ENCODE measurements at regions not wholly inside any gene's neighbourhood (a gene's known extent, or its start where the extent isn't known, plus 50 kb on each side); places are given as distances from the start of the nearest gene placed in this dataset.

DNA sequence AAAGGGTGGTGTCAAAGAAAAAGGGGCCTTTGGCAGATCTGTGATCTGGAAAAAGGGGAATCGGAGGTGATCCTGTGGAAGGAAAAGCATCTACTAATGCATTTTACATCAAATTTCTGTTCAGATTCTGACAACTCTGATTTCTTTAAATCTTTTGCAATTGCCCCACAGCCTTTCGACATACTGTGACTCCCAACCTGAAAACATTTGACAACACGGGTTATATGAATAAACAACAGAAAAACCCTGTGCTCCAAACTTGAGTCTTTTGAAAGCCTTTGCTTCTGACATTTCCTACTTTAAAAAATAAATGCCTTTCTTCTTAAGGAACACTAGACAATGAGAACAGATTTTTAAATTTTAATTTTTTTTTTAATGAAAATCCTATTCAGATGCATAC, 231.9 kb upstream of the HMGA2 start:
- DNase-seq = no peak
- in situ Hi-C loops (cut with MboI; ENCODE audit: low pct_unique_long_range_greater_than_20kb, low sequenced_read_pairs) = loop anchor here (25.0 kb wide), 1 partner anchor 445 kb away; no protein-coding TSS in a partner anchor

DNA sequence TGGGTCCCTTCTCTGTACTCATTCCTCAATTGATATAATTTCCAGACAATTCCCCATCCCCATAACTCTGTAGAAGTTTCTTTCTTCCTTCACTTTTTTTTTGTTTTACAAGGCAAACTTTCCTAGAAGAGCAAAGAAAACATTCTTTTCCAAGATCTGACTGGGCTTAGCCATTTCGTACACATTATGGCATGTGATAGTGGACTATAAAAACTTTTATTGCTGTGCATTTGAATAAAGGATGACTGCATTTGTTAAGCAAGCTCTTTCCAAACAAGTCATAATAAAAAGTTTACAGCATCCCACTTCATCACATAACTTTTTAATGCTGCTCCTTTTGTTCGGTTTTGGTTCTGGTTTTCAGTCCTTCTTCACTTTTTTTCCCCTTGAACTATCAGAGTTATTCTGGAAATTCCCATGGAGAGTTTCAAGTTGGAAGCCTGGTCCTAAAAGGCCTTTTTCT, 231.0 kb upstream of the HMGA2 start:
- in situ Hi-C loops (cut with MboI; ENCODE audit: low pct_unique_long_range_greater_than_20kb, low sequenced_read_pairs) = loop anchor here (25.0 kb wide), 1 partner anchor 444 kb away; no protein-coding TSS in a partner anchor
- DNase-seq = no peak

DNA sequence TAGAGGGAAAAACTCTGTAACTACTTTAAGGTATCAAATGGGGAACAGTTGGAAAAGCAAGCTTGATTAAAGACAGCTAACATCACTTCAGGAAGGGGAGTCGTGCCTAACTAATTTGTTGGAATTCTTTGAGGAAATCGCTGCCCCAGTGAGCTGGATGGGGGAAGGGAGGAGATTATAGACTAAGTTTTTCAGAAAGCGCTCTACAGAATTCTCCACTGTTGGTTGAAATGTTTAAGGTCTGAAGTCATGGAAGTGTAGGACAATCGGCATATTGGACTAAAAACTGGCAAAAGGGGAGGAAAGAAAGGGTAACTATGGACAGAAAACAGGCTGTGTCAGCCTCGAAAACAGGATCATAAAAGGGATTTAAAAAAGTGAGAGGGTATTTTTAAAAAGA, 229.9 kb upstream of the HMGA2 start:
- in situ Hi-C loops (cut with MboI; ENCODE audit: low pct_unique_long_range_greater_than_20kb, low sequenced_read_pairs) = loop anchor here (25.0 kb wide), 1 partner anchor 443 kb away; no protein-coding TSS in a partner anchor
- no peak for DNase-seq

DNA sequence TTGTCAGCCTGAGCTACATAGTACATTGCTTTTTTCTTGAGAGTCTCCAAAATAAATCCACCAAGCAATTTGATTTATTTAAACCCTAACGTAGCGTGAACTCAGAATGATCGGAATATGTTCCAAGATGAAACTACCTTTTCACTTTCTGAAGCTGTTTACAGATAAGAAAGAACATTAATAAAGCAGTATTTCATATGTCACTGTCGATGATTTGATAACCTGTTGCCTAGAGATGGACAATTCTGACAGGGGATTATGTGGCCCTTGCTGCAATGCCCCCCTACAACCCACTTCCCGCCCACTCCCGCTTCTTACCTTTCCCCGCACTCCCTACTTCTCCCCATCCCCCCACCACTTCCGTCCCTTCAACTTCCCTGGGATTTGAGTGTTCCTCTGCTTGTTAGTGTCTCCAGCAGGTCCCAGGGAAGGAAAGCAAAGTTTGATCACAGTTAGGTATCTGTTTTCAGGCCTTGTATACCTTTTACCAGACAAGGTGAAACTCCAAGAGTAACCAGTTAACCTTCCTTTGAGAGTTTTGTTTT, 229.2 kb upstream of the HMGA2 start:
- in situ Hi-C loops (cut with MboI; ENCODE audit: low pct_unique_long_range_greater_than_20kb, low sequenced_read_pairs) = loop anchor here (25.0 kb wide), 1 partner anchor 442 kb away; no protein-coding TSS in a partner anchor

DNA sequence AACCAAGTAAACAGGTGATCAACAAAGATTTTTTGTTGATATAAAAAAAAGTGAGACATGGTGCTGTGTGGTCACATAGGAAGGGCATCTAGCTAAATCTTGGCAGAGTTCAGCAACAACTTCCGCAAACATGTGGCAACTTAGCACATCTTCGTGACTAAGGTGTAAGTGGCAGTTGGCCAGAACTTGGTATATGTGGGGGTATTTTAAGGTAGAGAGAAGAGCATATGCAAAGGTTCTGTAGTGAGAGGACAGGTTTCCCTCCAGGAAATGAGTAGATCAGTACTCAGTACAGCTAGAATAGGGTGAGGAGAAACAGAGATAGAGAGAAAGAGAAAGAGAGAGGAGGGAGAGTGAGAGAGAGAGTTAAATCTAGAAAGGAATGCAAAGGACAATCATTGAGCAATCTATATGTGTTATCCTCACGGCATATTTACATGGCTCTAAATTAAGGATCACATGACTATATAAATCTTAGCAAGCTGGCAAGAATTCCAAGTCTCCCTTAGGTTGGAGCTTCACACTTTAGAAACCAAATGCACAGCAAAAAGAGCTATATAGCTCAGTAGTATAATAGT, 227.7 kb upstream of the HMGA2 start:
- no peak for DNase-seq
- in situ Hi-C loops (cut with MboI; ENCODE audit: low pct_unique_long_range_greater_than_20kb, low sequenced_read_pairs) = loop anchor here (25.0 kb wide), 1 partner anchor 441 kb away; no protein-coding TSS in a partner anchor

More for the DNA sequence above, 229.2 kb upstream of the HMGA2 start:
- no peak for DNase-seq

DNA sequence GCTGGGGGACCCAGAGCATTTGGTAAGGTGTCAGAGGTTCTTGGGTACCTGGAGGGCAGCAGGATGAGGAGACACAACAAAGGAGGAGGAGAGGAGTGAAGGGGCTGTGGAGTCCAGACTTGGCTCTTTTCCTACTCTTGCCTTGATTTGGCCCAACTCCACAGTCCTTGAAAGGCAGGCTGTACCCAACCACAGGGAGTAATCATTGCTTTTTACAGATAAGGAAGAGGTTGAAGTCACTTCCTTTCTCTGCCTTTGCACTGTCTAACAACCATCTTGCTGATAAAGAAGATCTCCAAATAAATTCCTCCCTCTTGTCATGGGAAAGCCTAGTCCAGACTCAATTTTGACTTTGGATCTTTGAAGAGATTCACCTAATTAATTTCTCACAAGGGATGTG, 226.8 kb upstream of the HMGA2 start:
- peak; percentile 38 for DNase-seq
- in situ Hi-C loops (cut with MboI; ENCODE audit: low pct_unique_long_range_greater_than_20kb, low sequenced_read_pairs) = loop anchor here (25.0 kb wide), 1 partner anchor 440 kb away; no protein-coding TSS in a partner anchor

- in situ Hi-C loops (cut with MboI; ENCODE audit: low pct_unique_long_range_greater_than_20kb, low sequenced_read_pairs) = loop anchor here (25.0 kb wide), 1 partner anchor 439 kb away; no protein-coding TSS in a partner anchor
- no peak for DNase-seq
Measured at GRCh38 chr12:65598688-65599087, 225.6 kb upstream of the HMGA2 start.

- in situ Hi-C loops (cut with MboI; ENCODE audit: low pct_unique_long_range_greater_than_20kb, low sequenced_read_pairs) = no loop called here
- DNase-seq = no peak
Measured at GRCh38 chr12:65602253-65602609, 222.1 kb upstream of the HMGA2 start.

- in situ Hi-C loops (cut with MboI; ENCODE audit: low pct_unique_long_range_greater_than_20kb, low sequenced_read_pairs) = no loop called here
- peak; percentile 63 for DNase-seq
Measured at GRCh38 chr12:65602610-65603295, 221.5 kb upstream of the HMGA2 start.

DNA sequence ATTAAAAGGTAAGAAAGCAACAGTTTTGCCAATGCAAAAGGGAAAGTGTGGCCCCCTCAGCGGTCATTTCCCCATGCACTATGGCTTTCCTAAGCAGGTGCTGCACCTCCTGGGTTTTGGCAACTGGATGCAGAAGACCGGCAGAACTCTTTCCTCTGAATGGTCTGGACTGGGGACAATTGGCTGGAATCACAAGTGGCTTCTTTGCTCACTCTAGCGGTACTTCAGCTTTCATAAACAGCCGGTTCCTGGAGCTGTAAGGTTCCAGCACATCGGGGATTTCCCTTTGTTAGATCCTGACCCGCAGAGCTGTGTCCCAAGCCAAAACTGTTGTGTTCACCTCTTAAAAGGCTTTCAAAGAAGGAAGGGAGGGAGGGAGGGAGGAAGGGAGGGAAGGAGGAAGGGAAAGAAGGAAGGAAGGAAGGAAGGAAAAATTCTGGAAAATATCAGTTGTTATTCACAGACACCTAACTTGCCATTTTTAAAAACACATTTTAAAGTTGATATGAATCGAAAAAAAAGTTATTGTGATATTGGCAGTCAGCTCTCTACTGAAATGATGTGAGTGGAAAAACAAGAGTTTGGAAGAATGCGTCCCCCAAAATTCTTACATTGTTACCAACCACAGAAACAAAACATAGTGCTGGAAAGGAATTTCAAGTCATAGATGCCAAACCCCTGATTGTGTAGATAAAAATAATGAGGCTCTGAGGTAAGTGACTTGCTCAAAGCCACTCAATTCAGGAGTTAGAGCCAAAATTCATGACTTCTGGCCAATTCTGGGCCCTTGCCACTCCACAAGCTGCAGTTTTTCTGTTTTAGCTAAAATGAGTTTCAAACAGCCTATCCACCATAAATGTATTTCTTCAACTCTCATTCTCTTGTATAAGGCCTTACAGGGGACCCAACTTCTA, 220.6 kb upstream of the HMGA2 start:
- DNase-seq = no peak
- in situ Hi-C loops (cut with MboI; ENCODE audit: low pct_unique_long_range_greater_than_20kb, low sequenced_read_pairs) = no loop called here

DNA sequence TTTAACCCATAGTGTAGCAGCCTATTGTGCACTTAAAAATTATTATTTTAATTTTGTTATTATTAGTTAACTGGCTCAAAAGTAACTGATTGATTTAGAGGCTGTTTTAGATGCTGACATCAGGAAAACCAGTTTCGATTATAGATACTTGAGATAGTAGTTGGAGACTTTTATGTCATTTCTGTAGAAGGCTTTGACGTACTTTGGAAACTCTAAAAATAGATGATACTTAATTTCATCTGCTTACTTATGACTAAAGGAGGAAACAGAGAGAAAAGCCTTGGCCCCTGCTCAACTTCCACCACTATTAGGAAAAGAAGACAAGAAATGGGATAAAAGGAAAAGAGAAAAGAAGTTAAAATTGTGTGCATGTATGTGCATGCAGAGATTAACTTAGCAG, 219.3 kb upstream of the HMGA2 start:
- in situ Hi-C loops (cut with MboI; ENCODE audit: low pct_unique_long_range_greater_than_20kb, low sequenced_read_pairs) = no loop called here
- no peak for DNase-seq

DNA sequence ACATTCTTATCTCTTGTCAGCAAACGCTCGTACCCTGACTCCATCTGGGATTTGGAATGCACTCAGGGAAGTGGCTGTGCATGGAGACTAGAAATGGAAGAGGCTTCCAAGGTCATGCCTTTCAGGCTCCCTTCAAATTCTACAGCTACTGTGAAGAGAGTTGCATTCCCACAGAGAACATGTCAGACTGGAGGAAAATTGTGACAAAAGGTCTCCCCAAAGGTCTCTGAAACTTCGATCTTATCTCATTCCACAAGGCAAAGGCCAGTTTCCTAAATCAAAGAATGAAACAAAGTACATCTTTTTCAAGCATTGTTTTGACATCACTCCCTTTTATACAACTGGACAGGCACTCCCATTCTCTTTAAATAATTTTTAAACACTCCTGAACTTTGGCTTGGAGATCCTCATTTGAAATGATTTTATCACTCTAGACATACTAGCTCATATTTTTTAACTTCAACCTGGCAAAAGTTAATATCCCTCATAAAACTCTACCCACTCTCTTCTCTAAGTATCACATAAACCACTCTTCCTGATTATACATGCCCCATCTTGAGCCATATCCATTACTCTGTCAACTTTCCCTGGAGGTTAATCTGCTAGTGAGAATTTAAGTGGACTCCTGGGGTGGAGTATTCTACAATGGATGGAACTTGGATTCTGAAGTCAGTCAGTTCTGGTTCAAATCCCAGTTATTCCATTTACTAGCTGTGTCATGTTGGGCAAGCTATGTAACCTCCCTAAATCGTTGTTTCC, 218.1 kb upstream of the HMGA2 start:
- in situ Hi-C loops (cut with MboI; ENCODE audit: low pct_unique_long_range_greater_than_20kb, low sequenced_read_pairs) = no loop called here
- DNase-seq = no peak

- no peak for DNase-seq
- in situ Hi-C loops (cut with MboI; ENCODE audit: low pct_unique_long_range_greater_than_20kb, low sequenced_read_pairs) = no loop called here
Measured at GRCh38 chr12:65607401-65607841, 216.9 kb upstream of the HMGA2 start.

DNA sequence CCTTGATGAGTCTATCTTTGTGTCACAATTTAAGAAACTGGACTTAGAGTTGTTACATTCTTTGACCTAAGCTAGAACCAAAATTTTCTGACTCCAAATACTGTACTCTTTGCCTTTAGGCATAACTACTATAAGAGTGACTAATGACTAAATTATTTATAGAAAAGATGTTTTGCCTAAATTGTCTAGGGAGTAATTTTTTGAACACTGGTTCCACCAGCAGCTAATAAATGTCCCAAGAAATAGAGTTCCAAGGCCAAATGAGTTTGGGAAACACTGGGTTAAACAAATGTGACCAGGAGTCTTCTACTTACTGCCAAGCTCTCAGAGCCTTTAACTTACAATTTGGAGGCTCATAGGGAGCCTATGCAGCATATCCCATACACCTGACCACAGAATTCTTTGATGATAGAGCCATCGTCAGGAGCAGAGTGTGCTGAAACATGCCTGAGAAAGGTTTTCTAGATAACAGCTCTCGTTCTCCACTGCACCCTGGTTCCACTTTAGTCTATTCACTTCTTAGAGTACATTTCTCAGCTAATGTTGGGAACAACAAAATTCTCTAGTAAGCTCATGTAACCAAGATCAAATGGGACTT, 215.9 kb upstream of the HMGA2 start:
- no peak for DNase-seq
- in situ Hi-C loops (cut with MboI; ENCODE audit: low pct_unique_long_range_greater_than_20kb, low sequenced_read_pairs) = no loop called here

GRCh38 chr12:65609359-65609771, 214.9 kb upstream of the HMGA2 start:
- no peak for DNase-seq
- in situ Hi-C loops (cut with MboI; ENCODE audit: low pct_unique_long_range_greater_than_20kb, low sequenced_read_pairs) = no loop called here

GRCh38 chr12:65611396-65611795, 212.9 kb upstream of the HMGA2 start:
- DNase-seq = no peak
- in situ Hi-C loops (cut with MboI; ENCODE audit: low pct_unique_long_range_greater_than_20kb, low sequenced_read_pairs) = no loop called here

DNA sequence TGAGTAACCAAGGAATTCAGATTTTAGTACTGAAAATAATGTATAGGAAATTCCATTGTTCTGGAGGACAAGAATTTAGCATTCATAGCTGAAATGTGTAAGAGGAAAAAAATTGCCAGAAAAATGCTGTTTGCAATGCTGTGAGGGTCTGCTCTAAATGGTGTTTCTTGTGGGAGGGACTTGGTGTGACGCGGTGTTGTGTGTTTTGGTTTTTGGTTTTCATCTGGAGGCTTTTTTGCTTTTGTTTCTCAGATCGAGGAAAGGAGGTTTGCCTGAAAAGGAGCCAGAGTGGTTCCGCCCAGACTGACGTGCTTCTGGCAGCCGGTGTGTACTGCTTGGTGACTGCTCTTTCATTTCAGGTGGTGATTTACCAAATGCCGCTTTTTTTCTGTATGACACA, 211.8 kb upstream of the HMGA2 start:
- in situ Hi-C loops (cut with MboI; ENCODE audit: low pct_unique_long_range_greater_than_20kb, low sequenced_read_pairs) = no loop called here
- no peak for DNase-seq

DNA sequence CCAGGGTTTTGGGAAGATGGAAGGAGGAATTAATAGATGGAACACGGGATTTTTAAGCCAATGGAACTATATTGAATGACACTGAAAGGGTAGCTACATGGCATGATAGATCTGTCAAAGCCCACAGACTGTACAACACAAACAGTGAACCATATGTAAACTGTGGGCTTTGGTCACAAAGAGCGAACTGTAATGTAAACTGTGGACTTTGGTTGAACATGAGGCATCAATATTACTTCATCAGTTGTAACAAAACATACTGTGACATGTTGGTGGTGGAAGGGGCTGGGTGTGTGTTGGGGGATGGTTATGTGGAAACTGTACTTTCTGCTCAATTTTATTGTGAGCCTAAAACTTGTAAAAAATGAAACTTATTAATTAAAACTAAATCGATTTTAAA, 210.6 kb upstream of the HMGA2 start:
- no peak for DNase-seq
- in situ Hi-C loops (cut with MboI; ENCODE audit: low pct_unique_long_range_greater_than_20kb, low sequenced_read_pairs) = no loop called here

Measured in KBM-7 (cell line).